ENCODE measurements at regions not wholly inside any gene's neighbourhood (a gene's known extent, or its start where the extent isn't known, plus 50 kb on each side); places are given as distances from the start of the nearest gene placed in this dataset.

DNA sequence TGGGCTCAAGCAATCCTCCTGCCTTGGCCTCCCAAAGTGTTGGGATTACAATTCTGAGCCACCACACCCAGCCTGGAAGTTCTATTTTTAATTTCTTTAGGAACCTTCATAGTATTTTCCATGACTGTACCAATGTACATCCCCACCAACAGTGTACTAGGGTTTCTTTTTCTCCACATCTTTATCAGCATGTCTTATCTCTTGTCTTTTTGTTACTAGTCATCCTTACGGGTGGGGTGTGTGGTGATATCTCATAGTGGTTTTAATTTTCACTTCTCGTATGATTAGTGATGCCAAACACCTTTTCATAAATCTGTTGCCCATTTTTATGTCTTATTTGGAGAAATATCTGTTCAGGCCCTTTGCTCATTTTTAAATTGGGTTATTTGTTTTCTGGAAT, 123.0 kb upstream of the MEF2C start:
- in situ Hi-C loops (cut with MboI) = no loop called here
- Histone ChIP-seq H3K27ac (no peak overlapping the region), H3K4me2 (ENCODE audit: unreplicated experiment) (no peak overlapping the region), H3K79me2 (ENCODE audit: insufficient read depth) (no peaks in the 10 kb centered on the region), H3K9me2 (ENCODE audit: insufficient read depth) (no peaks in the 10 kb centered on the region), H3K9me3 (ENCODE audit: low read depth) (no peaks in the 10 kb centered on the region), H2AFZ (no peak overlapping the region), H3K36me3 (ENCODE audit: low read depth) (no peaks in the 10 kb centered on the region), H3K4me1 (ENCODE audit: insufficient read depth) (no peaks in the 10 kb centered on the region), H3K9ac (no peak overlapping the region), H3F3A (ENCODE audit: insufficient read depth) (no peaks in the 10 kb centered on the region), H4K20me1 (ENCODE audit: insufficient read depth) (no peaks in the 10 kb centered on the region), H3K27me3 (replicated peaks; ENCODE audit: insufficient read depth) (no peaks in the 10 kb centered on the region), H3K4me3 (no peak overlapping the region)
- no peak for DNase-seq
- TF ChIP-seq EZH2phosphoT487 (IDR thresholded peaks at IDR 0.05; ENCODE audit: insufficient read depth, low read depth) (no peak), EZH2 (IDR thresholded peaks at IDR 0.05; ENCODE audit: insufficient read depth, poor library complexity, severe bottlenecking) (no peak)
- WGBS, 2 experiments (ENCODE audit: low coverage in 1 of 2, low lambda C conversion rate in 2 of 2, missing lambda C conversion rate in 2 of 2) = 83 to 93% methylated on average over 2 of the region's 2 CpGs

DNA sequence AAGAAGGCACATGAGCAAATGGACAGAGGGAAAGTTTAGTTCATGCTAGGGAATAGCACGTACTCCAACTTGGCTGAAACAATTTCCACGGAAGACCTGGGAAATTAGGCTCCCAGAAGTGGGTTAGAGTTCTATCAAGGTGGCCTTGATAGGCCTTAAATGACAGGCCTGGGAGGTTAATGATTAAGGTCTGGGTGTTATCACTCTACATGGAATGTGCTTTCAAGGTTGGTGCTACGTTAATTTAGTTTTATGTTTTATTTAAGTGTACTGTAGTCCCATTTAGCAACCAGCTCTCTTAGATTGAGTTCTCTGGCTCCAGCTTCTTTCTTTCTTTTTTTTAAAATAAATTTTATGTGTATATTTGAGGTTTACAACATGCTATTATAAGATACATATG, 121.4 kb upstream of the MEF2C start:
- no peaks in the 10 kb centered on the region for H4K20me1 ChIP-seq (ENCODE audit: insufficient read depth)
- H3K27me3 ChIP-seq (replicated peaks; ENCODE audit: insufficient read depth) = no peaks in the 10 kb centered on the region
- no peaks in the 10 kb centered on the region for H3K36me3 ChIP-seq (ENCODE audit: low read depth)
- no peak overlapping the region for H3K4me2 ChIP-seq (ENCODE audit: unreplicated experiment)
- H3K79me2 ChIP-seq (ENCODE audit: insufficient read depth) = no peaks in the 10 kb centered on the region
- no peaks in the 10 kb centered on the region for H3K9me2 ChIP-seq (ENCODE audit: insufficient read depth)
- DNase-seq = no peak
- no peak overlapping the region for H2AFZ ChIP-seq
- no peak overlapping the region for H3K27ac ChIP-seq
- no peaks in the 10 kb centered on the region for H3K9me3 ChIP-seq (ENCODE audit: low read depth)
- H3K9ac ChIP-seq = no peak overlapping the region
- TF ChIP-seq EZH2 (IDR thresholded peaks at IDR 0.05; ENCODE audit: insufficient read depth, poor library complexity, severe bottlenecking) (no peak), EZH2phosphoT487 (IDR thresholded peaks at IDR 0.05; ENCODE audit: insufficient read depth, low read depth) (no peak)
- WGBS, 2 experiments (ENCODE audit: low coverage in 1 of 2, low lambda C conversion rate in 2 of 2, missing lambda C conversion rate in 2 of 2) = 93 to 96% methylated on average over 3 of the region's 3 CpGs
- in situ Hi-C loops (cut with MboI) = no loop called here
- H3F3A ChIP-seq (ENCODE audit: insufficient read depth) = no peaks in the 10 kb centered on the region
- no peak overlapping the region for H3K4me3 ChIP-seq
- H3K4me1 ChIP-seq (ENCODE audit: insufficient read depth) = no peaks in the 10 kb centered on the region

DNA sequence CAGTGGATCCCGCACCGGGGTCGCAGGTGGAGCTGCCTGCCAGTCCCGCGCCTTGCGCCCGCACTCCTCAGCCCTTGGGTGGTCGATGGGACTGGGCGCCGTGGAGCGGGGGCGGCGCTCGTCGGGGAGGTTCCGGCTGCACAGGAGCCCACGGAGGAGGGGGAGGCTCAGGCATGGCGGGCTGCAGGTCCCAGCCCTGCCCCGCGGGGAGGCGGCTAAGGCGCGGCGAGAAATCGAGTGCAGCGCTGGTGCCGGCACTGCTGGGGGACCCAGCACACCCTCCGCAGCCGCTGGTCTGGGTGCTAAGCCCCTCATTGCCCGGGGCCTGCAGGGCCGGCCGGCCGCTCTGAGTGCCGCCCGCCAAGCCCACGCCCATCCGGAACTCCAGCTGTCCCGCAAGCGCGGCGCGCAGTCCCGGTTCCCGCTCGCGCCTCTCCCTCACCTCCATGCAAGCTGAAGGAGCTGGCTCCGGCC, 120.6 kb upstream of the MEF2C start:
- no peaks in the 10 kb centered on the region for H4K20me1 ChIP-seq (ENCODE audit: insufficient read depth)
- H3K27me3 ChIP-seq (replicated peaks; ENCODE audit: insufficient read depth) = no peaks in the 10 kb centered on the region
- TF ChIP-seq EZH2phosphoT487 (IDR thresholded peaks at IDR 0.05; ENCODE audit: insufficient read depth, low read depth) (no peak), EZH2 (IDR thresholded peaks at IDR 0.05; ENCODE audit: insufficient read depth, poor library complexity, severe bottlenecking) (no peak)
- no peaks in the 10 kb centered on the region for H3K79me2 ChIP-seq (ENCODE audit: insufficient read depth)
- WGBS, 2 experiments (ENCODE audit: low coverage in 1 of 2, low lambda C conversion rate in 2 of 2, missing lambda C conversion rate in 2 of 2) = 95 to 96% methylated on average over 26 to 38 of the region's 47 CpGs
- H3K36me3 ChIP-seq (ENCODE audit: low read depth) = no peaks in the 10 kb centered on the region
- no peak overlapping the region for H3K27ac ChIP-seq
- no peak overlapping the region for H3K4me2 ChIP-seq (ENCODE audit: unreplicated experiment)
- no peaks in the 10 kb centered on the region for H3F3A ChIP-seq (ENCODE audit: insufficient read depth)
- no peak overlapping the region for H3K4me3 ChIP-seq
- H3K9me3 ChIP-seq (ENCODE audit: low read depth) = no peaks in the 10 kb centered on the region
- H2AFZ ChIP-seq = no peak overlapping the region
- no peak overlapping the region for H3K9ac ChIP-seq
- H3K4me1 ChIP-seq (ENCODE audit: insufficient read depth) = no peaks in the 10 kb centered on the region
- no peak for DNase-seq
- in situ Hi-C loops (cut with MboI) = no loop called here
- no peaks in the 10 kb centered on the region for H3K9me2 ChIP-seq (ENCODE audit: insufficient read depth)

DNA sequence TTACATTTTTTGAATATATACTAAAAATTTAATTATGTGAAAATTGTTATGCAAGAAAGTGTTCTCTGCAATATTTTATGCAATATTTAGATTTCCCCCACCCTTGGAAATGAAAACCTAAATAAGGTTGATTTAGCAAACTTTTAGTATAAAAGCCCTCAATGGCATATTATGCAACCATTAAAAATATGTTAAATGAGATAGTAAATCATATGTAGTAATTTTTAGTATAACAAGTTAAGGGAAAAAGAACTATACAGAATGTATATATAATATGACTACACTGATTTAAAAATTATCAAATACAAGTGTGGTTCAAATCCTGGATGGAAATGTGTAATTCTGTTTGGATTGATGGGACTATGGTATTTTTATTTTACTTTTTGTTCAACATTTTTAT, 116.9 kb upstream of the MEF2C start:
- H3K9ac ChIP-seq = no peak overlapping the region
- H3K9me3 ChIP-seq (ENCODE audit: low read depth) = no peaks in the 10 kb centered on the region
- no peaks in the 10 kb centered on the region for H3F3A ChIP-seq (ENCODE audit: insufficient read depth)
- DNase-seq = no peak
- in situ Hi-C loops (cut with MboI) = no loop called here
- no peak overlapping the region for H3K4me3 ChIP-seq
- no peak overlapping the region for H3K27ac ChIP-seq
- no peaks in the 10 kb centered on the region for H3K4me1 ChIP-seq (ENCODE audit: insufficient read depth)
- H4K20me1 ChIP-seq (ENCODE audit: insufficient read depth) = no peaks in the 10 kb centered on the region
- H3K9me2 ChIP-seq (ENCODE audit: insufficient read depth) = no peaks in the 10 kb centered on the region
- H3K27me3 ChIP-seq (replicated peaks; ENCODE audit: insufficient read depth) = no peaks in the 10 kb centered on the region
- H2AFZ ChIP-seq = no peak overlapping the region
- no peak overlapping the region for H3K4me2 ChIP-seq (ENCODE audit: unreplicated experiment)
- TF ChIP-seq EZH2phosphoT487 (IDR thresholded peaks at IDR 0.05; ENCODE audit: insufficient read depth, low read depth) (no peak), EZH2 (IDR thresholded peaks at IDR 0.05; ENCODE audit: insufficient read depth, poor library complexity, severe bottlenecking) (no peak)
- no peaks in the 10 kb centered on the region for H3K79me2 ChIP-seq (ENCODE audit: insufficient read depth)
- no peaks in the 10 kb centered on the region for H3K36me3 ChIP-seq (ENCODE audit: low read depth)

DNA sequence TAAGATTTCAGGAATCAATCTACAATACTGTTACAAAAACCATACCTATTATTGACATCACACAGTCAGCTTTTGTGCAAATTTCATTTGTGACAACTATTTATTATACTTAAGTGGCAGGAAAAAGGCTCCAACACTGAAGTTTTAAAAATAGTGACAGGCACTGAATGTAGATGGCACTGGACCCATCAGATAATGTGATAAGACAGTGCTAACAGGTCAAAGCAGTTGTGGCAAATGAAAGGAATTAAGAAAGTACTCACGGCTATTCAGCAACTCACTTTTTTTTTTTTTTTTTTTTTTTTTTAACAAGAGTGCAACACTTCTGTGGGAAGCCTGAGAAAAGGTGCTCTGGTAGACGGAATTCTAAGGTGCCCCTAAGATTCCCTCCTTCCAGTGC, 115.0 kb upstream of the MEF2C start:
- Histone ChIP-seq H3K79me2 (ENCODE audit: insufficient read depth) (no peaks in the 10 kb centered on the region), H3F3A (ENCODE audit: insufficient read depth) (no peaks in the 10 kb centered on the region), H4K20me1 (ENCODE audit: insufficient read depth) (no peaks in the 10 kb centered on the region), H3K27me3 (replicated peaks; ENCODE audit: insufficient read depth) (no peaks in the 10 kb centered on the region), H3K4me1 (ENCODE audit: insufficient read depth) (no peaks in the 10 kb centered on the region), H2AFZ (no peak overlapping the region), H3K9me2 (ENCODE audit: insufficient read depth) (no peaks in the 10 kb centered on the region), H3K9ac (no peak overlapping the region), H3K36me3 (ENCODE audit: low read depth) (no peaks in the 10 kb centered on the region), H3K27ac (no peak overlapping the region), H3K4me3 (no peak overlapping the region), H3K9me3 (ENCODE audit: low read depth) (no peaks in the 10 kb centered on the region), H3K4me2 (ENCODE audit: unreplicated experiment) (no peak overlapping the region)
- no peak for TF ChIP-seq EZH2 (IDR thresholded peaks at IDR 0.05; ENCODE audit: insufficient read depth, poor library complexity, severe bottlenecking)
- TF ChIP-seq EZH2phosphoT487 (IDR thresholded peaks at IDR 0.05; ENCODE audit: insufficient read depth, low read depth) = no peak
- WGBS, 2 experiments (ENCODE audit: low coverage in 1 of 2, low lambda C conversion rate in 2 of 2, missing lambda C conversion rate in 2 of 2) = 82 to 100% methylated on average over 2 of the region's 2 CpGs
- DNase-seq = no peak
- in situ Hi-C loops (cut with MboI) = no loop called here
